ENCODE measurements at regions not wholly inside any gene's neighbourhood (a gene's known extent, or its start where the extent isn't known, plus 50 kb on each side); places are given as distances from the start of the nearest gene placed in this dataset.

GRCh38 chr1:117795792-117796191 lies 133.6 kb downstream of the GDAP2 start:
- TF ChIP-seq CTCF (conservative IDR thresholded peaks at IDR 0.05) = no peak
- TF ChIP-seq EZH2 (IDR thresholded peaks at IDR 0.05; ENCODE audit: low read depth) = no peak

Measured in PC-9 (cell line).